GM23338 (cell line): ENCODE measurements at regions not wholly inside any gene's neighbourhood (a gene's known extent, or its start where the extent isn't known, plus 50 kb on each side); places are given as distances from the start of the nearest gene placed in this dataset.

ENCODE experiments used
- CTCF ChIP-seq, 2 experiments: fragments of 200-600 bp in 1 of 2; sonication (generic) in 1 of 2; conservative IDR thresholded peaks; 2 replicates each; pipeline versions ENCODE4 v1.5.1 to v1.6.1; 2016 to 2017; ENCODE audit warnings: antibody characterized with exemption in 2 of 2, low read depth in 2 of 2, mild to moderate bottlenecking in 2 of 2, moderate library complexity in 1 of 2
- EZH2 ChIP-seq: fragments of 200-600 bp; sonication (generic); IDR thresholded peaks from one replicate; pipeline ENCODE4 v1.8.0; 2017; ENCODE audit warnings: antibody characterized with exemption, mild to moderate bottlenecking, low read depth; ENCODE audit not compliant: unreplicated experiment

GRCh38 chr1:36554323-36554628 is 71.6 kb upstream of the CSF3R start:
- no peak for TF ChIP-seq CTCF (conservative IDR thresholded peaks at IDR 0.05; ENCODE audit: low read depth in 2 of 2)
- TF ChIP-seq EZH2 = no peak
